ENCODE measurements at regions not wholly inside any gene's neighbourhood (a gene's known extent, or its start where the extent isn't known, plus 50 kb on each side); places are given as distances from the start of the nearest gene placed in this dataset.

DNA sequence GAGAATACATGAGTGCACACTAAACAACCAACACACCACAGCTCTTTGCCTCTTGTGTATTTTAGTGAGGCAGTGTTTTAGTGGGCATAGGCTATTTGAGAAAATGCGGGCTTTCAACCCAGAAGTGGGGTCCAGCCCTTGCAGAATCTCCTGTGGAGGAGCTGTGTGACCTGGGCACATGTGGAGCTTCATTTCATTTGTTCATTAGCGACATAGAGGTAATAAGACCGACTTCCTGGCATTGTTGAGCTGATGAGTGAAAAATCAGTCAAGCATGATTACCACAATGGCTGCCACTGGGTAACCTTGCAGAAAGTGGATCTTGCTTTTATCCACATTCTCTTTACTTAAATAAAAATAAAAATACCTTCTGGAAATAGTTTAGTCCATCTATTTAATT is 923.5 kb downstream of the BCL11B start:
- no peak for TF ChIP-seq MYNN (tag by site-specific recombination; IDR thresholded peaks at IDR 0.05; ENCODE audit: borderline replicate concordance)
- no peak for TF ChIP-seq PBX3 (CRISPR knock-in tag; IDR thresholded peaks at IDR 0.05)
- TF ChIP-seq MZF1 (tag by site-specific recombination; IDR thresholded peaks at IDR 0.05; ENCODE audit: borderline replicate concordance) = no peak
